ENCODE measurements at regions not wholly inside any gene's neighbourhood (a gene's known extent, or its start where the extent isn't known, plus 50 kb on each side); places are given as distances from the start of the nearest gene placed in this dataset.

DNA sequence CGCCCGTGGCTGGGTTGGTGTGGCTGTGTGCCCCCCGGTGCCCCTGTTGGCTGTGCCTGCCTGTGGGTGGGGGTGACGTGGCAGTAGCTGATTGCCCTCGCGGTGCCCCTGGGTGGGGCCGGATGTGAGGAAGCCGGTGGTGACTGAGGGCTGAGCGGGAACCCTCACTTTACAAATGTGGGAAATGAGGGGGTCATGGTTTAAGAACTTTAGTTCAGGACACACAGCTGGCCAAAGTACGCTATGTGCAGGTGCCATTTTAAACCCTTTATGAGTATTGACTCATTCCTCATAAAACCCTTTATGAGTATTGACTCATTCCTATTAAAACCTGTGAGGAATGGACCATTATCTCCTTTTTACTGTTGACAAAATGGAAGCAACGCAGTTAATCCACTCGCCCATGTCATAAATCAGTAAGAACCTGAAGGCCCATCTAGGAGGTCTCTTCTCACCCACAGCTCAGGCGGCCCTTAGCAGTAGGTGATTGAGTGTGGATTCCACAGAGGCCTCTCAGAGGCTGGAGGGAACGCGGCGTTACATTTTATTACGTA, 290.1 kb upstream of the COBL start:
- no peak for TF ChIP-seq CTCF (conservative IDR thresholded peaks at IDR 0.05 in 1 of 2, IDR thresholded peaks at IDR 0.05 in 1 of 2; ENCODE audit: extremely low read depth in 1 of 2, insufficient read depth in 1 of 2, low read depth in 1 of 2, low read length in 2 of 2)
- TF ChIP-seq EZH2 (IDR thresholded peaks at IDR 0.05; ENCODE audit: borderline replicate concordance, low read length): no peak

All from mammary epithelial cell (primary cell).